ENCODE measurements at regions not wholly inside any gene's neighbourhood (a gene's known extent, or its start where the extent isn't known, plus 50 kb on each side); places are given as distances from the start of the nearest gene placed in this dataset.

DNA sequence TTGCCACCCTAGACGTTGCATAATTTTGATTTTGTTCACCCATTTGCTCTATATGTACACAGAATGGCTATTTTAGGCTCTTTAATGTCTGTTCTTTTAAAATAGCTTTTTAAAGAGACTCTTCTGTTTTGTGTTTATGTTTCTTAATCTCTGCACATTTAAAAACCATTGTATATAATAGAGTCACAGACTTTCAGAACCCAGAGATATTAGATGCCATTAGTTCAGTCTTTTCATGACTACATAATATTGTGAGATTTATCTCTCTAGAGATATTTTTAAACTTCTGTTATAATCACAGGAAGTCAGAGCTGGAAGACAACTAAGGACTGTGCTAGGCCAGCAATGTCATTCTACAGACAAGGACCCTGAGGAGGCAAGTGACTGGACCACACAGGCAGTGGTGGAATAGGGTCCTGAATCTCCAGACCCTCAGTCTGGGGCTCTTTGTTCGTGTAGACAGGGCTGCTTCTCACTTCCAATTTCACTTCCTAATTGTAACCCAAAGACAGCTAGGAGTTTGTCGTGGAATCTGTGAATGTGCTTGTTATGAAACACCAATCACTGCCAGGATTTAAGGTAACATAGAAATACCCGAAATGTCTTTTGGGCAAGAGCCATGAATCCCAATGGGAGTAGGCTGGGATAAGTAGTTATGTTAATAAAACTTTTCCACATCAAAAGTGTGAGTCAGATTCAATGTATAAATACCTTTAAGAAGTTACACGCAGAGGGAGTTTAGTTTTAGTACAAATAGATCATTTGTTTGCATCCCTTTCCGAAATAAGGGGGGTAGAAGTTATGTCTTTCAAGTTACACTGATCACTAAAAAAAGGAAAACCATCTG is 165.2 kb upstream of the ROPN1 start:
- TF ChIP-seq Cebpa-rat (IDR thresholded peaks at IDR 0.05) = no peak
- Histone ChIP-seq H3K27me3 (no peaks in the 10 kb centered on the region), H3K4me1 (peaks cover 11% of the 10 kb centered on the region), H3K36me3 (no peaks in the 10 kb centered on the region), H3K4me3 (no peak overlapping the region), H3K9me3 (peaks cover 5% of the 10 kb centered on the region; the same call in 1 of the 2 replicates), H3K27ac (no peak overlapping the region), H3K4me2 (peak overlapping the region; percentile 23), H3K9ac (no peak overlapping the region), H4K20me1 (no peaks in the 10 kb centered on the region)

DNA sequence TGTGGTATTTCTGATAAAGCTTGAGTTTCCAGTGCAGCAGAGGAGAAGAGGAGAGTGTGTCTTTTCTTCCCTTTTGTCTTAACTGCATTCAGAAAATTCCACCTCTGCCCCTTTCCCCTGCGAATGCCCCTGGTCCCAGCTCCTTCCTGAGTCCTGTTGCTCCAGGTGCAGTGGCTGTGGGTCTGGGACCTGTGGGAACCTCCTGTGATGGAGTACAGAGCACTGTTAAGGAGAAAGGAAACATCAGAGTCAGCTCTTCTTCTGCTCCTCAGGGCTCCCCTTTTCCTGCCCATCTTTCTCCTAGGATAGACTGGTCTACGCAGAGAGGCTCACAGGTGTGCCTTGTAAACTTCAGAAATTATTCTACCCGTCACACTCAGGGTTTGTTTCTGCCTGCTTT is 165.8 kb upstream of the ROPN1 start:
- H3K9ac ChIP-seq = no peak overlapping the region
- peaks cover 11% of the 10 kb centered on the region for H3K4me1 ChIP-seq
- no peaks in the 10 kb centered on the region for H3K36me3 ChIP-seq
- no peak for TF ChIP-seq Cebpa-rat (IDR thresholded peaks at IDR 0.05)
- no peaks in the 10 kb centered on the region for H3K27me3 ChIP-seq
- no peak overlapping the region for H3K4me3 ChIP-seq
- H3K9me3 ChIP-seq = peaks cover 5% of the 10 kb centered on the region; the same call in 1 of the 2 replicates
- no peak overlapping the region for H3K4me2 ChIP-seq
- no peaks in the 10 kb centered on the region for H4K20me1 ChIP-seq
- no peak overlapping the region for H3K27ac ChIP-seq

- no peak overlapping the region for H3K27ac ChIP-seq
These were observed 166.4 kb upstream of the ROPN1 start for GRCh38 chr3:124158168-124158881.

GRCh38 chr3:124161448-124161847 is 169.5 kb upstream of the ROPN1 start:
- TF ChIP-seq Cebpa-rat (IDR thresholded peaks at IDR 0.05) = no peak
- Histone ChIP-seq H3K27ac (no peak overlapping the region), H3K36me3 (no peaks in the 10 kb centered on the region), H4K20me1 (no peaks in the 10 kb centered on the region), H3K27me3 (no peaks in the 10 kb centered on the region), H3K4me2 (no peak overlapping the region), H3K4me3 (no peak overlapping the region), H3K4me1 (peaks cover 10% of the 10 kb centered on the region), H3K9ac (no peak overlapping the region), H3K9me3 (no peaks in the 10 kb centered on the region)

More at GRCh38 chr3:124158168-124158881, 166.4 kb upstream of the ROPN1 start:
- Histone ChIP-seq H3K4me1 (peaks cover 11% of the 10 kb centered on the region), H3K4me3 (no peak overlapping the region), H3K4me2 (no peak overlapping the region), H4K20me1 (no peaks in the 10 kb centered on the region), H3K9me3 (0 out of 2 replicates have a peak, but pooled peaks cover 5% of the 10 kb centered on the region), H3K9ac (no peak overlapping the region), H3K27me3 (no peaks in the 10 kb centered on the region), H3K36me3 (no peaks in the 10 kb centered on the region)
- TF ChIP-seq Cebpa-rat (IDR thresholded peaks at IDR 0.05) = no peak

DNA sequence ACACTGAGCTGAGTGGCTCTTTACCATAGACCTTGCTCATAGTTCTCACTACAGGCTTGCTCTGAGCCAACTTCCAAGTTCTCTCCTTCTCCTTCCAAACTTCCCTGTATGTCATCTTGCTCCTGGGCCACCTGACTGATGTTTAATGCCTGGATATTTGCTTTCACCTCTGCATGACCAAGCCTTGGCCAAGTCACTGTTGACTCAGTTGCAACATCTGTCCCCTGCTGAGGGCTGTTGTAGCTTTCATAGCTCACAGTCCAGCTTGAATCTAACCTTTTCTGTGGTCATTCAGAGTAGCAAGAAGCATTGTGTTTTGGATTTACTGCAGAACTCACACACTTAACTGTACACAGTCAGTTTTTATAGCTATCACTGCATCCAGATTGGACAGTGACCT is 171.8 kb upstream of the ROPN1 start:
- Histone ChIP-seq H3K36me3 (no peaks in the 10 kb centered on the region), H3K4me2 (no peak overlapping the region), H4K20me1 (no peaks in the 10 kb centered on the region), H3K27ac (no peak overlapping the region), H3K27me3 (no peaks in the 10 kb centered on the region), H3K9ac (no peak overlapping the region), H3K4me3 (no peak overlapping the region), H3K9me3 (no peaks in the 10 kb centered on the region), H3K4me1 (no peaks in the 10 kb centered on the region)
- no peak for TF ChIP-seq Cebpa-rat (IDR thresholded peaks at IDR 0.05)

- Histone ChIP-seq H3K9me3 (no peaks in the 10 kb centered on the region), H3K9ac (no peak overlapping the region), H3K36me3 (no peaks in the 10 kb centered on the region)
These were observed 176.3 kb upstream of the ROPN1 start for GRCh38 chr3:124168271-124168670.

DNA sequence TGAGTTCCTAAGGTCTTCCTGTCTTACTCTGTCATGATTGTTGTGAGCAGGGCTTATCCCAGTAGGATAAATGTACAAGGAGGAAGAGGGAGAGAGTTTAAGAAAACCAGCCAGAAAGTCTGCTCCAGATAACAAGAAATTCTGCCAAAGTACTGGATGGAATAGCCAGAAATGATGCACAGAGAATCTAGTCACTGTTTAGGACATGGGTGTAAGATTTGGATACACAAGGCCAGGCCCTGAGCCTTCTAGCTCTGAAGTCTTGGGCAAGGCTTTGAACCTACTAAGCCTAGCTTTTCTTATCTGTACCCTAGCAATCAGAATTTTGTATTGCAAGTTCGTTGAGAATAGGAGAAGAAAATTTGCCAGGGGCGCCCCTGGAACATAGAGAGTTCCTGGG is 180.4 kb upstream of the ROPN1 start:
- Histone ChIP-seq H3K4me3 (no peak overlapping the region), H3K4me1 (no peaks in the 10 kb centered on the region), H3K27me3 (no peaks in the 10 kb centered on the region), H3K9ac (no peak overlapping the region), H3K9me3 (no peaks in the 10 kb centered on the region), H4K20me1 (no peaks in the 10 kb centered on the region), H3K27ac (no peak overlapping the region), H3K4me2 (no peak overlapping the region), H3K36me3 (no peaks in the 10 kb centered on the region)
- TF ChIP-seq Cebpa-rat (IDR thresholded peaks at IDR 0.05) = no peak

More at GRCh38 chr3:124168271-124168670, 176.3 kb upstream of the ROPN1 start:
- H4K20me1 ChIP-seq = no peaks in the 10 kb centered on the region
- H3K4me3 ChIP-seq = no peak overlapping the region
- no peak overlapping the region for H3K4me2 ChIP-seq
- TF ChIP-seq Cebpa-rat (IDR thresholded peaks at IDR 0.05) = no peak
- no peaks in the 10 kb centered on the region for H3K4me1 ChIP-seq
- H3K27me3 ChIP-seq = no peaks in the 10 kb centered on the region
- no peak overlapping the region for H3K27ac ChIP-seq

GRCh38 chr3:124172816-124173215 is 180.9 kb upstream of the ROPN1 start:
- H3K9ac ChIP-seq = no peak overlapping the region
- no peaks in the 10 kb centered on the region for H3K9me3 ChIP-seq
- no peak overlapping the region for H3K27ac ChIP-seq
- H3K4me2 ChIP-seq = no peak overlapping the region
- no peaks in the 10 kb centered on the region for H3K36me3 ChIP-seq
- H3K4me3 ChIP-seq = no peak overlapping the region
- H3K4me1 ChIP-seq = no peaks in the 10 kb centered on the region
- no peak for TF ChIP-seq Cebpa-rat (IDR thresholded peaks at IDR 0.05)
- H3K27me3 ChIP-seq = no peaks in the 10 kb centered on the region
- H4K20me1 ChIP-seq = no peaks in the 10 kb centered on the region

- H3K9ac ChIP-seq = no peak overlapping the region
- no peaks in the 10 kb centered on the region for H4K20me1 ChIP-seq
- H3K27ac ChIP-seq = no peak overlapping the region
- no peaks in the 10 kb centered on the region for H3K9me3 ChIP-seq
- no peaks in the 10 kb centered on the region for H3K4me1 ChIP-seq
- no peaks in the 10 kb centered on the region for H3K27me3 ChIP-seq
- H3K4me2 ChIP-seq = no peak overlapping the region
- no peak overlapping the region for H3K4me3 ChIP-seq
- no peak for TF ChIP-seq Cebpa-rat (IDR thresholded peaks at IDR 0.05)
- no peaks in the 10 kb centered on the region for H3K36me3 ChIP-seq
These were observed 182.6 kb upstream of the ROPN1 start for GRCh38 chr3:124174476-124174875.

Data from BLaER1 (cell line).